HEK293T (cell line): ENCODE measurements at regions not wholly inside any gene's neighbourhood (a gene's known extent, or its start where the extent isn't known, plus 50 kb on each side); places are given as distances from the start of the nearest gene placed in this dataset.

Experiments
- CTCF ChIA-PET: fragments of 350-600 bp; formaldehyde crosslinking; extraction: SDS; loops from one replicate; lab custom pipeline; 2021; ENCODE audit warnings: antibody characterized with exemption, inconsistent platforms; lab: Yijun Ruan, JAX
- POLR2A ChIA-PET: fragments of 350-600 bp; formaldehyde crosslinking; extraction: SDS; loops from one replicate; lab custom pipeline; 2020; ENCODE audit warnings: antibody characterized with exemption, inconsistent platforms; lab: Yijun Ruan, JAX
- DNase-seq: peaks from one replicate; pipeline ENCODE4 v3.0.0; 2012; ENCODE audit warnings: mixed read lengths; ENCODE audit errors: extremely low spot score
- ARNT ChIP-seq: fragments of 450-650 bp; IDR thresholded peaks from 2 replicates; pipeline ENCODE4 v1.6.1; 2017; ENCODE audit warnings: mild to moderate bottlenecking
- BHLHE40 ChIP-seq: fragments of 450-650 bp; IDR thresholded peaks from 2 replicates; pipeline ENCODE4 v1.6.1; 2016; ENCODE audit warnings: mild to moderate bottlenecking, moderate library complexity, borderline replicate concordance
- CTBP1 ChIP-seq: fragments of 450-650 bp; IDR thresholded peaks from 2 replicates; pipeline ENCODE4 v1.6.1; 2016; ENCODE audit warnings: borderline replicate concordance
- ELF4 ChIP-seq: fragments of 450-650 bp; IDR thresholded peaks from 2 replicates; pipeline ENCODE4 v1.6.1; 2017; ENCODE audit warnings: antibody characterized with exemption
- FOXA1 ChIP-seq: fragments of 450-650 bp; IDR thresholded peaks from 2 replicates; pipeline ENCODE4 v1.6.1; 2016; ENCODE audit warnings: mild to moderate bottlenecking
- FOXK2 ChIP-seq: fragments of 450-650 bp; IDR thresholded peaks from 2 replicates; pipeline ENCODE4 v1.6.1; 2016; ENCODE audit warnings: mild to moderate bottlenecking
- FOXM1 ChIP-seq: fragments of 450-650 bp; IDR thresholded peaks from 2 replicates; pipeline ENCODE4 v1.6.1; 2017; ENCODE audit warnings: mild to moderate bottlenecking, borderline replicate concordance
- HDGF ChIP-seq: fragments of 450-650 bp; IDR thresholded peaks from 2 replicates; pipeline ENCODE4 v1.6.1; 2017; ENCODE audit warnings: antibody characterized with exemption, borderline replicate concordance
- L3MBTL2 ChIP-seq: fragments of 450-650 bp; conservative IDR thresholded peaks from 2 replicates; pipeline ENCODE4 v1.6.1; 2016; ENCODE audit warnings: mild to moderate bottlenecking
- LEF1 ChIP-seq: fragments of 450-650 bp; IDR thresholded peaks from 2 replicates; pipeline ENCODE4 v1.6.1; 2017; ENCODE audit warnings: mild to moderate bottlenecking, borderline replicate concordance
- NFRKB ChIP-seq: fragments of 450-650 bp; IDR thresholded peaks from 2 replicates; pipeline ENCODE4 v1.6.1; 2016; ENCODE audit warnings: mild to moderate bottlenecking, moderate library complexity
- SP1 ChIP-seq: fragments of 450-650 bp; IDR thresholded peaks from 2 replicates; pipeline ENCODE4 v1.6.1; 2017
- SUZ12 ChIP-seq: fragments of 450-650 bp; IDR thresholded peaks from 2 replicates; pipeline ENCODE4 v1.6.1; 2016; ENCODE audit warnings: mild to moderate bottlenecking
- TARDBP ChIP-seq: fragments of 450-650 bp; IDR thresholded peaks from 2 replicates; pipeline ENCODE4 v1.6.1; 2016
- ZNF384 ChIP-seq: fragments of 450-650 bp; IDR thresholded peaks from 2 replicates; pipeline ENCODE4 v1.6.1; 2016
- TF ChIP-seq, protein P1 (sequence below): fragments of 450-650 bp; IDR thresholded peaks from 2 replicates; pipeline ENCODE4 v1.6.1; 2016

DNA sequence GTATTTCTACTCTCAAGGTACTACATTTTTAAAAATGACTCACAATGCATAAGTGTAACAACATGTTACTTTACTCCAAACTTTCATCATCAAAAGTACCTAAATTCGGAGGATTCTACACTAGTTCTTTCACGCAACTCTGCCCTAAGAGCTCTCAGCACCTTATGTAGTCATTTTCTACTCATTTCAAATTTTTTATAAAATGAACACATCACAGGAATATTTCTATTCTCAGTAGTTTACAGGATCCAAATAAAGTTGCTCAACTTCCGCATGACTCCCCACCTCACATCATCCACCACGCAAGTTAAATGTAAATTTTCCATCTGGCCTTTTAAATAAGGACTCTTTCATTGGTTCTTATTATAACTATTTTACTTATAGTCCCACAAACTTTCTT lies 344.9 kb upstream of the MANEA start:
- CTCF ChIA-PET, result no interaction called here

DNA sequence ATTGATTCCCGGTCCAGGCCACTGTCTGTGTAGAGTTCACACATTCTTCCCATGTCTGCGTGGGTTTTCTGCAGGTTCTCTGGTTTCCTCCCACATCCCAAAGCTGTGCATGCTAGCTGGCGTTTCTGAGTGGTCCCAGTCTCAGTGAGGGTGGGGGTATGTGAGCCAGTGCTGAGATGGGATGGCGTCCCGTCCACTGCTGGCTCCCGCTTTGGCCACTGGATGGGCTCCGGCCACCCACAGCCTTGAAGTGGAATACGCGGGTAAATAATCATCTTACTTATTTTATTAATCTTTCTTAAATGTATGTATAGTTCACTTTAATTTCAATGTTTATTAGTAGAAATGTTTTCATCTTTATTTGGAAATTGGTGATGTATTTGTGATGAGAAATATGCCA lies 343.5 kb upstream of the MANEA start:
- ChIA-PET POLR2A (no interaction called here), CTCF (no interaction called here)
- TF ChIP-seq, protein P1, sequence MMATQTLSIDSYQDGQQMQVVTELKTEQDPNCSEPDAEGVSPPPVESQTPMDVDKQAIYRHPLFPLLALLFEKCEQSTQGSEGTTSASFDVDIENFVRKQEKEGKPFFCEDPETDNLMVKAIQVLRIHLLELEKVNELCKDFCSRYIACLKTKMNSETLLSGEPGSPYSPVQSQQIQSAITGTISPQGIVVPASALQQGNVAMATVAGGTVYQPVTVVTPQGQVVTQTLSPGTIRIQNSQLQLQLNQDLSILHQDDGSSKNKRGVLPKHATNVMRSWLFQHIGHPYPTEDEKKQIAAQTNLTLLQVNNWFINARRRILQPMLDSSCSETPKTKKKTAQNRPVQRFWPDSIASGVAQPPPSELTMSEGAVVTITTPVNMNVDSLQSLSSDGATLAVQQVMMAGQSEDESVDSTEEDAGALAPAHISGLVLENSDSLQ, result no peak
- no peak for TF ChIP-seq SUZ12
- no peak for TF ChIP-seq ZNF384
- TF ChIP-seq HDGF, result no peak
- no peak for TF ChIP-seq LEF1
- TF ChIP-seq SP1, result no peak
- no peak for TF ChIP-seq FOXK2
- no peak for TF ChIP-seq ARNT
- TF ChIP-seq NFRKB, result no peak
- TF ChIP-seq TARDBP, result no peak
- no peak for TF ChIP-seq ELF4
- no peak for TF ChIP-seq CTBP1
- no peak for TF ChIP-seq L3MBTL2
- TF ChIP-seq BHLHE40, result no peak
- no peak for TF ChIP-seq FOXA1
- no peak for DNase-seq

More for the DNA sequence above, 344.9 kb upstream of the MANEA start:
- TF ChIP-seq NFRKB (no peak), ELF4 (no peak), ZNF384 (no peak), TARDBP (no peak), ARNT (no peak), FOXM1 (no peak), SP1 (no peak), FOXK2 (no peak)
- TF ChIP-seq, protein P1, result no peak
- DNase-seq, result no peak
- POLR2A ChIA-PET, result no interaction called here

GRCh38 chr6:95240514-95240913 lies 336.8 kb upstream of the MANEA start:
- ChIA-PET POLR2A (no interaction called here), CTCF (no interaction called here)
- no peak for TF ChIP-seq ZNF384
- no peak for TF ChIP-seq ARNT
- TF ChIP-seq L3MBTL2, result no peak
- no peak for TF ChIP-seq HDGF
- TF ChIP-seq FOXK2, result no peak
- TF ChIP-seq FOXA1, result no peak
- no peak for TF ChIP-seq CTBP1
- no peak for TF ChIP-seq BHLHE40
- no peak for TF ChIP-seq LEF1
- no peak for TF ChIP-seq FOXM1
- TF ChIP-seq, protein P1, result no peak
- no peak for TF ChIP-seq ELF4
- no peak for TF ChIP-seq SP1
- TF ChIP-seq TARDBP, result no peak
- TF ChIP-seq NFRKB, result no peak
- no peak for DNase-seq

- POLR2A ChIA-PET, result no interaction called here
- TF ChIP-seq NFRKB (no peak), FOXA1 (no peak), SP1 (no peak), FOXK2 (no peak), ELF4 (no peak), FOXM1 (no peak), LEF1 (no peak), CTBP1 (no peak), HDGF (no peak), ZNF384 (no peak), L3MBTL2 (no peak), ARNT (no peak), SUZ12 (no peak), TARDBP (no peak), BHLHE40 (no peak)
- TF ChIP-seq, protein P1, result no peak
- CTCF ChIA-PET, result no interaction called here
- DNase-seq, result no peak
Measured at GRCh38 chr6:95242560-95242959, 334.8 kb upstream of the MANEA start.

GRCh38 chr6:95243053-95243452 lies 334.3 kb upstream of the MANEA start:
- TF ChIP-seq FOXK2 (no peak), ARNT (no peak), TARDBP (no peak), CTBP1 (no peak), L3MBTL2 (no peak)
- ChIA-PET CTCF (no interaction called here), POLR2A (no interaction called here)
- no peak for DNase-seq

DNA sequence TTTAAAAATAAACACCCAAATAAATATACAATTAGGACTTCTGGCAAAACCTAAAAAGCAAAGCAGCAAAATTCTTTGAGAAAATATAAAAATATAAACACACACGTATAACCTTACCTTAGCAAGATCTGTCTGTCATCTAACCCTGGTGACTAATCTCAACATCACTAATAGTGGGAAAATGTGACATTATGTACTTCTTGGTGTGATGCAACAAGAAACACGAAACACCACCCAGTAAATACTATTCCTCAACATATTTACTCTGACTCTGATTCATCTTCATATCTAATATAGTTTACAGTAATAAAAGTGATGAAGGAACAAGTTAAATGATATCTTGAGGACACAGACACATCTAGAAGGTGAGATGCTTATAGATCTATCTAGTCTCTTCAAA lies 332.6 kb upstream of the MANEA start:
- ChIA-PET POLR2A (no interaction called here), CTCF (no interaction called here)
- TF ChIP-seq BHLHE40 (no peak), ARNT (no peak), CTBP1 (no peak), SUZ12 (no peak), HDGF (no peak), L3MBTL2 (no peak), SP1 (no peak), TARDBP (no peak), FOXM1 (no peak), NFRKB (no peak), FOXA1 (no peak), ZNF384 (no peak), FOXK2 (no peak), LEF1 (no peak), ELF4 (no peak)
- TF ChIP-seq, protein P1, result no peak
- no peak for DNase-seq
